T-cell (primary cell): ENCODE measurements at regions not wholly inside any gene's neighbourhood (a gene's known extent, or its start where the extent isn't known, plus 50 kb on each side); places are given as distances from the start of the nearest gene placed in this dataset.

Source experiments
- ATAC-seq, 4 experiments: fragments of 200-7000 bp in 3 of 4; fragments of 150-1000 bp in 1 of 4; cut with Tn5 transposase; replicated peaks in 1 of 4; 1 replicate in 3 of 4; 2 replicates in 1 of 4; pipeline ENCODE4 v1.10.0; 2021; ENCODE audit warnings: moderate library complexity in 3 of 4, mild to moderate bottlenecking in 2 of 4, moderate number of reproducible peaks in 1 of 4
- CTCF ChIA-PET, 2 donors: fragments of 300-600 bp; sonication (Branson Sonifier 250); formaldehyde crosslinking; loops; one replicate each; lab custom pipeline; 2022; ENCODE audit warnings: antibody characterized with exemption in 2 of 2; lab: Charles Lee
- POLR2A ChIA-PET, 2 donors: fragments of 300-600 bp; sonication (Branson Sonifier 250); formaldehyde crosslinking; loops; one replicate each; lab custom pipeline; 2022; ENCODE audit warnings: antibody characterized with exemption in 2 of 2; lab: Charles Lee
- DNase-seq, 35 experiments: peaks; one replicate each; pipeline versions ENCODE4 v3.0.0 to v3.0.0-alpha.2; 2013 to 2023
- H3K27ac ChIP-seq: one replicate; pipeline ENCODE4 v1.5.1; 2013; ENCODE audit warnings: low read length
- H3K27me3 ChIP-seq, 2 experiments: replicated peaks in 1 of 2; 1 replicate in 1 of 2; 2 replicates in 1 of 2; pipeline versions ENCODE4 v1.6.1 to v1.7.0; 2013; ENCODE audit warnings: low read length in 1 of 2, mixed read lengths in 1 of 2; ENCODE audit not compliant: control insufficient read depth in 2 of 2, insufficient read depth in 2 of 2; ENCODE audit errors: extremely low read depth in 1 of 2
- H3K36me3 ChIP-seq, 2 donors: 1 replicate in 1 of 2; 2 replicates in 1 of 2; pipeline versions ENCODE4 v1.6.1 to v1.7.0; 2013; ENCODE audit warnings: low read length in 1 of 2; ENCODE audit not compliant: control insufficient read depth in 2 of 2, insufficient read depth in 1 of 2; ENCODE audit errors: extremely low read depth in 1 of 2
- H3K4me1 ChIP-seq, 2 experiments: 1 replicate in 1 of 2; 2 replicates in 1 of 2; pipeline versions ENCODE4 v1.6.1 to v1.7.0; 2013; ENCODE audit warnings: low read length in 2 of 2, mixed read lengths in 1 of 2; ENCODE audit not compliant: insufficient read depth in 2 of 2, control insufficient read depth in 1 of 2; ENCODE audit errors: extremely low read depth in 1 of 2
- H3K4me3 ChIP-seq, 2 donors: 1 replicate in 1 of 2; 2 replicates in 1 of 2; pipeline versions ENCODE4 v1.5.1 to v1.7.0; 2013; ENCODE audit warnings: mild to moderate bottlenecking in 2 of 2, low read length in 1 of 2, moderate library complexity in 1 of 2; ENCODE audit not compliant: control insufficient read depth in 1 of 2; ENCODE audit errors: extremely low read depth in 1 of 2
- H3K9me3 ChIP-seq: 2 replicates; pipeline ENCODE4 v1.7.0; 2013
- H3K27ac Mint-ChIP-seq, 2 donors: one replicate each; pipeline ENCODE4 v1.8.0; 2020 to 2021; ENCODE audit warnings: mild to moderate bottlenecking in 2 of 2, mixed read lengths in 2 of 2
- H3K27me3 Mint-ChIP-seq, 2 donors: one replicate each; pipeline ENCODE4 v1.8.0; 2021 to 2022; ENCODE audit warnings: mixed read lengths in 2 of 2
- H3K36me3 Mint-ChIP-seq: one replicate; pipeline ENCODE4 v1.8.0; 2021; ENCODE audit warnings: mixed read lengths
- H3K4me1 Mint-ChIP-seq, 3 donors: one replicate each; pipeline ENCODE4 v1.8.0; 2020 to 2022; ENCODE audit warnings: mixed read lengths in 3 of 3, mild to moderate bottlenecking in 1 of 3
- H3K4me3 Mint-ChIP-seq, 3 donors: one replicate each; pipeline ENCODE4 v1.8.0; 2020 to 2022; ENCODE audit warnings: mild to moderate bottlenecking in 3 of 3, mixed read lengths in 3 of 3, moderate library complexity in 3 of 3
- H3K9me3 Mint-ChIP-seq, 3 donors: one replicate each; pipeline ENCODE4 v1.8.0; 2020 to 2022; ENCODE audit warnings: mixed read lengths in 3 of 3
- WGBS: methylation state at CpG from one replicate; pipeline ENCODE4 v1.1.5; 2013; ENCODE audit warnings: missing lambda C conversion rate; ENCODE audit not compliant: insufficient coverage; 5-methylcytosine and 5-hydroxymethylcytosine counted together

DNA sequence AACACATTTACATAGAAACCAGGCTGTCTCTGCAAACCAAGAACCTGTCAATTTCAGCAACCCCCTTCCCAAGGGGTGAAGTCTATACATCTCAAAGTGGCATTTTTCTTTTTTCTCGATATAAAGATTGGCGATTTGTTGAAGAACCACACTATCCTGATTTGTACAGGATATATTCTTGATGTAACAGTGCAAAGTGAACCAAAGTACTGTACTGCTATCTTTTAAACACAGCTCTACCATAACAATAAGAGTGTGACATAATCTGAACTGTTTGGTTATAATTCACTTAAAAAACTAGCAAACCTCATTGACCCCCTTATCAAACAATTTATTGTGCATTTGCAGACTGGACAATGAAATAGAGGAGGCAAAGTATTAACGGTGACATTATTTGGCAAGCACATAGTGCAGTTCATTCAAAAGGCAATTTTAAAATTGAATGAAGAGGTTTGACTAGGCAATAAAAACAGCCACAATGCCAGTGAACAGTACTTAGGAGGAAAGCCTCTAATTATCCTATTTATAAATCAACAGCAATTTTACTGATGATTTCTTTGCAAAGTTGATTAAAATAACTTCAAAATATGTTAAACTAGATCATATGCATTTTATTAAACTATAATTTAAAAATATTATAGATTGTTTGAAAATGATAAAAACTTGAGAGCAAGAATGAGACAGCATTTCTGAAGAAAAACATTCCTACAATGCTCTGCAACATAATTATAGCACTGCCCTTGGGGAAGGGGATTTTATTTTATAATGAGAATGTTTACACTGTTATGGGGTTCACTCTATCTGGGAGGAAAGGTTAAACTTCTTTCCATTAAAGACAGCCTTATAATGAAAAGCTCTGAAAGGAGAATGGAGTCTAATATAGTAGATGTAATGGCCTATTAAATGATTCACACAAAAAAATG, 440.9 kb downstream of the ZEB2 start:
- Mint-ChIP-seq H3K4me1 (no peaks in the 10 kb centered on the region), H3K4me3 (no peak overlapping the region), H3K9me3 (no peaks in the 10 kb centered on the region), H3K36me3 (peaks cover 14% of the 10 kb centered on the region), H3K27me3 (no peaks in the 10 kb centered on the region), H3K27ac (no peak overlapping the region)
- POLR2A ChIA-PET: no interaction called here
- ATAC-seq (no peak), DNase-seq (no peak)
- Histone ChIP-seq H3K27ac (no peak overlapping the region), H3K36me3 (no peaks in the 10 kb centered on the region), H3K4me3 (no peak overlapping the region), H3K9me3 (no peaks in the 10 kb centered on the region), H3K27me3 (no peaks in the 10 kb centered on the region), H3K4me1 (no peaks in the 10 kb centered on the region)
- CTCF ChIA-PET: no interaction called here
- no CpG with 5 or more reads among the region's 3 CpGs for WGBS

DNA sequence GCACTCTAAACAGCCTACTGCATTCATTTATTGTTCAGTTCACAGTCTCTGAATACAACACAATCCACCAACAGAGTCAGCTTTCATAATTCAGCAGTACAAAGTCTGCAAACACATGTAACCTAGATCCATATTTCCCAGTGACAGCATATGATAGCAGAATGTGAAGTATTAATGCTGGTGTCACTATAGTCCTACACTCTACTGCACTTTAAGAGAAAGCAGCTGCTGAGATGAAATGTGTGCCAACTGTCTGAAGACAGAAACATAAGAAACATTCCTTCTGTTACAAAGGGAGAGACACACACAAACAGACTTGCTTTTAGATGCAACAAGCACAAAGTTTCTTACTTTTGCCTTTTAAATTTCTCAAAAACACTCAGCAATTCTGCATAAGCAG, 441.8 kb downstream of the ZEB2 start:
- POLR2A ChIA-PET: no interaction called here
- ATAC-seq: no peak
- Mint-ChIP-seq H3K36me3 (peaks cover 10% of the 10 kb centered on the region), H3K9me3 (no peaks in the 10 kb centered on the region), H3K27me3 (no peaks in the 10 kb centered on the region), H3K27ac (no peak overlapping the region), H3K4me1 (no peaks in the 10 kb centered on the region), H3K4me3 (no peak overlapping the region)
- H3K4me1 ChIP-seq: no peaks in the 10 kb centered on the region
- CTCF ChIA-PET: no interaction called here
- H3K36me3 ChIP-seq: no peaks in the 10 kb centered on the region
- H3K9me3 ChIP-seq: no peaks in the 10 kb centered on the region
- no peak overlapping the region for H3K27ac ChIP-seq
- DNase-seq: no peak
- no peak overlapping the region for H3K4me3 ChIP-seq
- no peaks in the 10 kb centered on the region for H3K27me3 ChIP-seq

DNA sequence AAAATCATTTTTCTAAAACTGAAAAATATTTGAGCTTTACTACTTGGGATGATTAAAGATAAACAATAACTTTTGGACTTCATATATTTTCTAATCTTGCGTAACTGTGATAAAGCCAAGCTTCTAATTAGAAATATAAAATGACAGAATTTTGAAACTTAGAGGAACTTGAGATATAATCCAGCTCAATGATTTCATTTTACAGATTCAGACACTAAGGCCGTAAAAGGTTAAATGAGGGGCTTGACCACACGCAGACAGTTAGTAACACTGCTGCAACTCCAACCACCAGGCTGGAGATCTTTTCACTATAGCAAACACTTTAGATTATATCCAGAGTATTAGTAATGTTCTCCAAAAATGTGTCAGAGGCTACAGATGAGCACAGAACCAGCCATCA, 445.5 kb downstream of the ZEB2 start:
- no peaks in the 10 kb centered on the region for H3K9me3 ChIP-seq
- Mint-ChIP-seq H3K36me3 (peaks cover 7% of the 10 kb centered on the region), H3K9me3 (no peaks in the 10 kb centered on the region), H3K4me3 (no peak overlapping the region), H3K27ac (no peak overlapping the region), H3K27me3 (no peaks in the 10 kb centered on the region), H3K4me1 (no peaks in the 10 kb centered on the region)
- DNase-seq (no peak), ATAC-seq (no peak)
- no peak overlapping the region for H3K4me3 ChIP-seq
- ChIA-PET POLR2A (interaction anchor here in 1 of 2 donors (0.6 kb wide), 1 partner anchor 111 kb away, joined by 3 read pairs; no protein-coding TSS in a partner anchor), CTCF (no interaction called here)
- H3K36me3 ChIP-seq: no peaks in the 10 kb centered on the region
- WGBS: no CpG with 5 or more reads among the region's 3 CpGs
- H3K4me1 ChIP-seq: no peaks in the 10 kb centered on the region
- no peaks in the 10 kb centered on the region for H3K27me3 ChIP-seq
- no peak overlapping the region for H3K27ac ChIP-seq

DNA sequence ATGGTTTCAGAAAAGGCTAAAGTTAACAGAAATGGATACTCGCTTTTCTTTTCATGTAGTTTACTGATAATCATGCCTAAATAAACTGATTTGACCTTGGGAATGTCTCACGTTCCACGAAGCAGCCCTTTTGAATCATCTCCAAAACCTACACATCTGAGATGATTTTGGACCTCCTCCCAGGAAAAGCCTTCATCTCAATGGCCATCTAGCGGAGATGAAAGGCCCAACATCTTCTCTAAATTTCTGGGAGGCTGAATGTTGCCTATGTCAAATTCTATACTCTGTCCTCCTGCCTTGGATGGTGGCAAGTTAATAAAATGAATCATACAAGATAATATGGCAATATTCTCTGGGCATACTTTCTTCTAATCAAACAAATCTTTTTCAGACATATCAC, 448.5 kb downstream of the ZEB2 start:
- no CpG with 5 or more reads among the region's 4 CpGs for WGBS
- Histone ChIP-seq H3K36me3 (no peaks in the 10 kb centered on the region), H3K27ac (no peak overlapping the region), H3K4me3 (no peak overlapping the region), H3K4me1 (no peaks in the 10 kb centered on the region), H3K9me3 (no peaks in the 10 kb centered on the region), H3K27me3 (no peaks in the 10 kb centered on the region)
- POLR2A ChIA-PET: no interaction called here
- H3K27ac Mint-ChIP-seq: no peak overlapping the region
- CTCF ChIA-PET: no interaction called here
- H3K27me3 Mint-ChIP-seq: no peaks in the 10 kb centered on the region
- ATAC-seq (no peak), DNase-seq (no peak)
- no peaks in the 10 kb centered on the region for H3K4me1 Mint-ChIP-seq
- no peaks in the 10 kb centered on the region for H3K9me3 Mint-ChIP-seq
- no peak overlapping the region for H3K4me3 Mint-ChIP-seq
- H3K36me3 Mint-ChIP-seq: peaks cover 7% of the 10 kb centered on the region

DNA sequence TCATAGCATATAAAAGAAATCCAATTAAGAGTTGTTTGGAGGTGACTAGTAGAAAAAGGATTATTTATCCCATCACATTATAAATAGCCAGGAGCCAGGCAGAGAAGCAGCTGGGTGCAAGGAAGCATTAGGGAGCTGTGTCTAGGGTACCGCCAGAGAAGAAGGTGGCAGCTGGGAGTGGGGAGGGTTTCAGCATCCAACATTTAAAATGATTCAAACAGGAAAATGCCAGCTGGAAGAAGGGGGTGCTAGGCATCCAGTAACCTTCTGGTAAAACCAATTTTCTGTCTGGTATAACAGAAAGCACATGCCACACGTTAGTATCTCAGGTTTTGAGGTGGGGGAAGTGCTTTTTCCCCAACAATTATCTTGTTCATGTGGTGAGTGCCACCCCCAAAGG, 452.4 kb downstream of the ZEB2 start:
- Histone ChIP-seq H3K36me3 (no peaks in the 10 kb centered on the region), H3K4me3 (no peak overlapping the region), H3K27ac (no peak overlapping the region), H3K4me1 (no peaks in the 10 kb centered on the region), H3K27me3 (no peaks in the 10 kb centered on the region), H3K9me3 (no peaks in the 10 kb centered on the region)
- no peaks in the 10 kb centered on the region for H3K4me1 Mint-ChIP-seq
- H3K4me3 Mint-ChIP-seq: no peak overlapping the region
- ChIA-PET POLR2A (no interaction called here), CTCF (no interaction called here)
- DNase-seq: no peak
- H3K27ac Mint-ChIP-seq: no peak overlapping the region
- no peaks in the 10 kb centered on the region for H3K9me3 Mint-ChIP-seq
- peaks cover 3% of the 10 kb centered on the region for H3K36me3 Mint-ChIP-seq
- H3K27me3 Mint-ChIP-seq: no peaks in the 10 kb centered on the region
- ATAC-seq: no peak
- 100% methylated on average over 1 of the region's 2 CpGs for WGBS

DNA sequence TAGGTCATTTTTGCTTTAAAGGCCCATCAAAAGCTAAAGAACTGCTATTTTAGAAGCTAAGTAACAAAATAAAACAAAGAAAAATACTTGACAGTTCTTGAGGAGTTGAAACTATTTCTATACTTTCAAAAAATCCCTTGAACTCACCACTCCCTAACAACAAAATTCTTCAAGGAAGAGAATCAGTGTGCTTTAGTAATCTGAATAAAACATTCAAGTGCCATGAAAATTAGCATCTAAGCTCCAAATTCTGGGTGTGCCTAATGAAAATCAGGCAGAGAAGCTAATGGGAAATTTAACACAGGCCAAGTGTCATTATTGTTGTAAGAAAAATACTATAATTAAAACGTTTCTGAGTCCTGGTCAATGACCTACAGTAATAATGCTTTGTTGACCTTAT, 456.3 kb downstream of the ZEB2 start:
- Mint-ChIP-seq H3K27me3 (no peaks in the 10 kb centered on the region), H3K36me3 (no peaks in the 10 kb centered on the region), H3K9me3 (no peaks in the 10 kb centered on the region), H3K4me3 (no peak overlapping the region), H3K4me1 (no peaks in the 10 kb centered on the region), H3K27ac (no peak overlapping the region)
- Histone ChIP-seq H3K36me3 (no peaks in the 10 kb centered on the region), H3K4me3 (no peak overlapping the region), H3K27ac (no peak overlapping the region), H3K9me3 (no peaks in the 10 kb centered on the region), H3K4me1 (no peaks in the 10 kb centered on the region), H3K27me3 (no peaks in the 10 kb centered on the region)
- ATAC-seq (no peak), DNase-seq (no peak)
- no CpG with 5 or more reads among the region's 1 CpG for WGBS
- CTCF ChIA-PET: interaction anchor here in 1 of 2 donors (0.6 kb wide), 1 partner anchor 33 kb away, joined by 3 read pairs; no protein-coding TSS in a partner anchor
- POLR2A ChIA-PET: interaction anchor here in 1 of 2 donors (0.5 to 0.6 kb wide), 2 partner anchors 9 to 893 kb away, joined by 3 read pairs; no protein-coding TSS in a partner anchor
